ENCODE measurements at regions not wholly inside any gene's neighbourhood (a gene's known extent, or its start where the extent isn't known, plus 50 kb on each side); places are given as distances from the start of the nearest gene placed in this dataset.
"Not testable (repeated sequence)": the region's sequence is repeated elsewhere in the genome, so short reads cannot be mapped to it uniquely, and the experiment has no call there.

DNA sequence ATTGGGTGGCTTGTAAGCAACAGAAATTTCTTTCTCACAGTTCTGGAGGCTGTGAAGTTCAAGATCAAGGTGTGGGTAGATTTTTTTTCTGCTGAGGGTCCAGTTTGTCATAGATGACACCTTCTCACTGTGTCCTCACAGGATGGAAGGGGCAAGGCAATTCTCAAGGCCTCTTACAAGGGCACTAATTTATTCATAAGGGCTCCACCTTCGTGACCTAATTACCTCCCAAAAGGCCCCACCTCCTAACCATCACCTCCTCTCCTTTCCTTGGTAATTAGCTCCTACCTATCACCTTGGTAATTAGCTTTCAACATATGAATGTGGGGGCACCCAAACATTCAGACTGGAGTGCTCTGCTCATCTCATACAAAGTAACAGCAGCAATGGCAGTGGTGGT is 92.3 kb upstream of the CD44 start:
- Histone ChIP-seq H3K4me3 (ENCODE audit: low read depth, low read length) (no peak overlapping the region), H3K27ac (ENCODE audit: low read depth, low read length) (no peak overlapping the region), H3K4me1 (ENCODE audit: control insufficient read depth, insufficient read depth, low read length) (no peaks in the 10 kb centered on the region), H3K36me3 (ENCODE audit: control insufficient read depth, insufficient read depth, low read length) (no peaks in the 10 kb centered on the region), H3K9me3 (ENCODE audit: control insufficient read depth, insufficient read depth, low read length) (no peaks in the 10 kb centered on the region), H3K27me3 (ENCODE audit: control insufficient read depth, insufficient read depth, low read length) (no peaks in the 10 kb centered on the region), H3K9ac (ENCODE audit: low read depth, low read length) (no peak overlapping the region)

DNA sequence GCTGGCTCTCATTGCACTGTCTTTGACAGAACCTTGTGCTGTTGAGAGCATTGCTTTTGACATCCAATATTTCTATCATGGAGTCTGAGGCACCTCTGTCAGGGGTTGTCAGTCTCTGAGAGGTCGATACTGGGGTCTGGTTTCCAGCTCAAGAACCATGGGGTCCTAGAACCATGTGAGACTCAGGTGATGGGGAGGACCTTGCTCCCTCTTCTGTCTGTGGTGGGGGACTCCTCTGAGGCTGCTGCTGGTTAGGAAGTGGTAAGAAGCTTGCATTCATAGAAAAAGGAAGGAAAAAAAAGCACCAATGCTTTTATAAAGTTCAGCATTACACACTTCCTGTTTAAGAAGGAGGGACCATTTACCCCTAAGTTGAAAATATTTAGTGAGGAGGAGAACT is 91.8 kb upstream of the CD44 start:
- H3K36me3 ChIP-seq (ENCODE audit: control insufficient read depth, insufficient read depth, low read length) = no peaks in the 10 kb centered on the region
- no peaks in the 10 kb centered on the region for H3K9me3 ChIP-seq (ENCODE audit: control insufficient read depth, insufficient read depth, low read length)
- no peak overlapping the region for H3K4me3 ChIP-seq (ENCODE audit: low read depth, low read length)
- H3K4me1 ChIP-seq (ENCODE audit: control insufficient read depth, insufficient read depth, low read length) = no peaks in the 10 kb centered on the region
- H3K9ac ChIP-seq (ENCODE audit: low read depth, low read length) = no peak overlapping the region
- no peaks in the 10 kb centered on the region for H3K27me3 ChIP-seq (ENCODE audit: control insufficient read depth, insufficient read depth, low read length)
- H3K27ac ChIP-seq (ENCODE audit: low read depth, low read length) = no peak overlapping the region

DNA sequence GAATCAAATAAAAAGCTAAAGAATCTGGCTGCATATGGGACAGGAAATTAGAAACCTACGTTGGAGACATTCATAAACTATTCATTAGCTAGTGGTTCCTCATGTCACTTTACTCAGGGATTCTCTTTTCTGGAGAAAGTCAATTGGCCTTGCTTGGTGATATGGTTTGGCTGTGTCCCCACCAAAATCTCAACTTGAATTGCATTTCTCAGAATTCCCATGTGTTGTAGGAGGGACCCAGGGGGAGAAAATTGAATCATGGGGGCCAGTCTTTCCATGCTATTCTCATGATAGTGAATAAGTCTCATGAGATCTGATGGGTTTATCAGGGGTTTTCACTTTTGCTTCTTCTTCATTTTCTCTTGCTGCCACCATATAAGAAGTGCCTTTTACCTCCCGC is 91.2 kb upstream of the CD44 start:
- Histone ChIP-seq H3K36me3 (ENCODE audit: control insufficient read depth, insufficient read depth, low read length) (no peaks in the 10 kb centered on the region), H3K27me3 (ENCODE audit: control insufficient read depth, insufficient read depth, low read length) (no peaks in the 10 kb centered on the region), H3K9me3 (ENCODE audit: control insufficient read depth, insufficient read depth, low read length) (no peaks in the 10 kb centered on the region), H3K27ac (ENCODE audit: low read depth, low read length) (no peak overlapping the region), H3K9ac (ENCODE audit: low read depth, low read length) (no peak overlapping the region), H3K4me1 (ENCODE audit: control insufficient read depth, insufficient read depth, low read length) (no peaks in the 10 kb centered on the region), H3K4me3 (ENCODE audit: low read depth, low read length) (no peak overlapping the region)

GRCh38 chr11:35048346-35048745 is 90.6 kb upstream of the CD44 start:
- not testable (repeated sequence) for H3K27ac ChIP-seq (ENCODE audit: low read depth, low read length)

DNA sequence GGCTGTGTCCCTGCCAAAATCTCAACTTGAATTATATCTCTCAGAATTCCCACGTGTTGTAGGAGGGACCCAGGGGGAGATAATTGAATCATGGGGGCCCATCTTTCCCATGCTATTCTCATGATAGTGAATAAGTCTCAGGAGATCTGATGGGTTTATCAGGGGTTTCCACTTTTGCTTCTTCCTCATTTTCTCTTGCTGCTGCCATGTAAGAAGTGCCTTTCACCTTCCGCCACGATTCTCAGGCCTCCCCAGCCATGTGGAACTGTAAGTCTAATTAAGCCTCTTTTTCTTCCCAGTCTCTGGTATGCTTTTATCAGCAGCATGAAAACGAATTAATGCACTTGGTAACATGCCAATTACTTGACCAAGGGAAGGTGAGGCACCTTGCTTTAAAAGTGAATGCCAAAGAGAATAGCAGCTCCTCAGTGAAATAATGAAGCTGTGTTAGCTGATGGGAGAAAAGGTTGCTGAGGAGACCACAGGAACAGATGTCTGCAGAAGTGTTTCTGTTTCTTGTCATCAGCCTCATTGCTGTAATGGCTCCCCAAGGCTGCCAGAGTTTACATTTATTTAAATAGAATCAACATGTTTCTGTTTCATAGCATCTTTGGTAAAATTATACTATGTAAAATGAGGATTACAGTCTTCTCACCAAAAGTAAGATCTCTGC is 89.0 kb upstream of the CD44 start:
- H3K9me3 ChIP-seq (ENCODE audit: control insufficient read depth, insufficient read depth, low read length) = no peaks in the 10 kb centered on the region
- H3K36me3 ChIP-seq (ENCODE audit: control insufficient read depth, insufficient read depth, low read length) = no peaks in the 10 kb centered on the region
- no peaks in the 10 kb centered on the region for H3K27me3 ChIP-seq (ENCODE audit: control insufficient read depth, insufficient read depth, low read length)
- no peaks in the 10 kb centered on the region for H3K4me1 ChIP-seq (ENCODE audit: control insufficient read depth, insufficient read depth, low read length)
- no peak overlapping the region for H3K27ac ChIP-seq (ENCODE audit: low read depth, low read length)
- H3K4me3 ChIP-seq (ENCODE audit: low read depth, low read length) = no peak overlapping the region
- H3K9ac ChIP-seq (ENCODE audit: low read depth, low read length) = no peak overlapping the region

More at GRCh38 chr11:35048346-35048745, 90.6 kb upstream of the CD44 start:
- not testable (repeated sequence) for H3K4me3 ChIP-seq (ENCODE audit: low read depth, low read length); H3K36me3 ChIP-seq (ENCODE audit: control insufficient read depth, insufficient read depth, low read length); H3K27me3 ChIP-seq (ENCODE audit: control insufficient read depth, insufficient read depth, low read length); H3K9ac ChIP-seq (ENCODE audit: low read depth, low read length); H3K4me1 ChIP-seq (ENCODE audit: control insufficient read depth, insufficient read depth, low read length); H3K9me3 ChIP-seq (ENCODE audit: control insufficient read depth, insufficient read depth, low read length)

DNA sequence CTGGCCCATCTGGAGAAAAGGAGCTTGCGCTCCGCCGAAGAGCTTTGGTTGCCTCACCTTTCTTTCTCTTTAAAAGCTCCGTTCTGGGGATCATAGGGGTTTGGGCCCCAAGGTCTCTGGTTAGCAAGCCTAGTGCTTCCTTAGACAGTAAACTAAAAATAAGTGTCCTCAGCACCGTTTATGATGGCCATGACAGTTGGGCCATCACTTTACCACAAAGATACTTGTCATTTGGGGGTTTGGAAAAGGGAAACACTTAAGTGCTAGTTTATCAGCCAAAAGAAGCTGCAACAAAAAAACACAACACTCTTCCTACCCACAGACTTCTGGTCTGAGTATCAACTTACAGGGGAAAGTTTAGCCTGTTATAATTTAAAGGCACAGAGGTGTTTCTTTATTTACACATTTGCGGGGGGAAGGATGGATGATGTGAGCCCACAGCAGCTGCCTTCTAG is 88.4 kb upstream of the CD44 start:
- Histone ChIP-seq H3K36me3 (ENCODE audit: control insufficient read depth, insufficient read depth, low read length) (no peaks in the 10 kb centered on the region), H3K27me3 (ENCODE audit: control insufficient read depth, insufficient read depth, low read length) (no peaks in the 10 kb centered on the region), H3K9ac (ENCODE audit: low read depth, low read length) (no peak overlapping the region), H3K4me1 (ENCODE audit: control insufficient read depth, insufficient read depth, low read length) (no peaks in the 10 kb centered on the region), H3K9me3 (ENCODE audit: control insufficient read depth, insufficient read depth, low read length) (no peaks in the 10 kb centered on the region), H3K4me3 (ENCODE audit: low read depth, low read length) (no peak overlapping the region), H3K27ac (ENCODE audit: low read depth, low read length) (no peak overlapping the region)

- no peak overlapping the region for H3K27ac ChIP-seq (ENCODE audit: low read depth, low read length)
- H3K4me3 ChIP-seq (ENCODE audit: low read depth, low read length) = no peak overlapping the region
- no peaks in the 10 kb centered on the region for H3K36me3 ChIP-seq (ENCODE audit: control insufficient read depth, insufficient read depth, low read length)
- H3K9ac ChIP-seq (ENCODE audit: low read depth, low read length) = no peak overlapping the region
- H3K9me3 ChIP-seq (ENCODE audit: control insufficient read depth, insufficient read depth, low read length) = no peaks in the 10 kb centered on the region
- no peaks in the 10 kb centered on the region for H3K4me1 ChIP-seq (ENCODE audit: control insufficient read depth, insufficient read depth, low read length)
- H3K27me3 ChIP-seq (ENCODE audit: control insufficient read depth, insufficient read depth, low read length) = no peaks in the 10 kb centered on the region
Measured at GRCh38 chr11:35056391-35057093, 82.4 kb upstream of the CD44 start.

GRCh38 chr11:35057926-35058668 is 80.9 kb upstream of the CD44 start:
- Histone ChIP-seq H3K9ac (ENCODE audit: low read depth, low read length) (no peak overlapping the region), H3K4me1 (ENCODE audit: control insufficient read depth, insufficient read depth, low read length) (no peaks in the 10 kb centered on the region), H3K27me3 (ENCODE audit: control insufficient read depth, insufficient read depth, low read length) (no peaks in the 10 kb centered on the region), H3K9me3 (ENCODE audit: control insufficient read depth, insufficient read depth, low read length) (no peaks in the 10 kb centered on the region), H3K36me3 (ENCODE audit: control insufficient read depth, insufficient read depth, low read length) (no peaks in the 10 kb centered on the region), H3K27ac (ENCODE audit: low read depth, low read length) (no peak overlapping the region), H3K4me3 (ENCODE audit: low read depth, low read length) (no peak overlapping the region)

- H3K27me3 ChIP-seq (ENCODE audit: control insufficient read depth, insufficient read depth, low read length) = no peaks in the 10 kb centered on the region
- no peak overlapping the region for H3K27ac ChIP-seq (ENCODE audit: low read depth, low read length)
- H3K4me1 ChIP-seq (ENCODE audit: control insufficient read depth, insufficient read depth, low read length) = no peaks in the 10 kb centered on the region
- H3K4me3 ChIP-seq (ENCODE audit: low read depth, low read length) = no peak overlapping the region
- H3K9me3 ChIP-seq (ENCODE audit: control insufficient read depth, insufficient read depth, low read length) = no peaks in the 10 kb centered on the region
- H3K36me3 ChIP-seq (ENCODE audit: control insufficient read depth, insufficient read depth, low read length) = no peaks in the 10 kb centered on the region
- no peak overlapping the region for H3K9ac ChIP-seq (ENCODE audit: low read depth, low read length)
Measured at GRCh38 chr11:35058669-35059434, 80.1 kb upstream of the CD44 start.

DNA sequence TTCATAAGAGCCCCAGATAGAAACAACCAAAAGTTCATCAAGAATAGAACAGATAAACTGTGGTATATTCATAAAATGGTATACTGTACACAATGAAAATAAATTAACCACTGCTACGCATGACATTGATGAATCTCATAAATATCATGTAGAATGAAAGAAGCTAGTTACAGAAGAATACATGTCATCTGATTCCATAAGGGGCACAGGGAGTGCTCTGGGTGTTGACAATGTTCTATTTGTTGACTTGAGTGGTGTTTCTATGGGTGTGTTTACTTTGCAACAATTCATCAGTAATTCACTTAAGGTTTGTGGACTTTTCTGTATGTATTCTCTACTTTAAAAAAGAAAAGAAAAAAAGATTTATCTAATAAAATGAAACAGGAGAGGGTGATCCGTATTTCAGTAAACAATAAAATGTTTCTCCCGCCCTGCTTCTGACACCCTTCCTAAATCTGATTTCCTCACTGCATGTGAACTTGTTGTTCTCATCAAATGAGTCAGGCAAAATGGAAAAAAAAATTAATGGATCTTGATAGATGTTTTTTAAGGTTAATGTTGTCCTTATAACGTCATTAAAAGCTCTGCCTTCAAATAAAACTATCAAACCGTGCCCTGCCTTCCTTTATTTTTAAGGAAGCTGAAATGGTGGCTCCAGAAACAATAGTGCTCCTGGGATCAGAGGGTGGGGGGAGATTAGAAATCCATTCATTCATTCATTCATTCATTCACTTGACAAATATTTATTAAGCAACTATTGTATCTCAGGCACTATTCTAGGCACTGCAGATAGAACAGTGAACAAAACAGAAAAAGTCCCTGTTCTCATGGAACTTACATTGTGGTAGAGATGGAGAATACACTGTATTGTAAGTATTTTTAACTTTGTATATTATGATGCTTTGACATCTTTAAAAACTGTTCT is 77.2 kb upstream of the CD44 start:
- no peaks in the 10 kb centered on the region for H3K36me3 ChIP-seq (ENCODE audit: control insufficient read depth, insufficient read depth, low read length)
- no peaks in the 10 kb centered on the region for H3K27me3 ChIP-seq (ENCODE audit: control insufficient read depth, insufficient read depth, low read length)
- H3K9me3 ChIP-seq (ENCODE audit: control insufficient read depth, insufficient read depth, low read length) = no peaks in the 10 kb centered on the region
- no peak overlapping the region for H3K4me3 ChIP-seq (ENCODE audit: low read depth, low read length)
- no peak overlapping the region for H3K9ac ChIP-seq (ENCODE audit: low read depth, low read length)
- no peaks in the 10 kb centered on the region for H3K4me1 ChIP-seq (ENCODE audit: control insufficient read depth, insufficient read depth, low read length)
- no peak overlapping the region for H3K27ac ChIP-seq (ENCODE audit: low read depth, low read length)

Data from HUES48 (cell line).